ENCODE measurements at regions not wholly inside any gene's neighbourhood (a gene's known extent, or its start where the extent isn't known, plus 50 kb on each side); places are given as distances from the start of the nearest gene placed in this dataset.

DNA sequence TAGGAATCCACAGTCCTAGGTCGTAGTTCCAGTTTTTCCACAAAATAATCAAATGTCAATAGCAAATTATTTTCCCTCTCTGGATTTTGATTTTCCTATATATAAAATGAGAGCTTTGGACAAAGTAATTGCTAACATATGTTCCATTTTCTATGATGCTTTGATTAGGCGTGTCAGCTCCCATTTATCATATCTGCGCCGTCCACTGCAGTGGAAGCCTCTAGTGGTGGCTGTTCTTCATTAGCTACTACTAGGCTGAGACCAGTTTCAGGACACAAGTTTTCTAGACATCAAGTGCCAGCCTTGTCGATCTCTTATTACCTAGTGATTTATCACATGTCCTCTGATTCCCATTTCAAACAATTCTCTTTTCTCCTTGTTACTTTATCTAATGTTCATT, 271.5 kb downstream of the TUSC7 start:
- intact Hi-C loops (cut with DNase I, micrococcal nuclease) = no loop called here
- ATAC-seq (ENCODE audit: poor library complexity) (no peak), DNase-seq (no peak)
- H3K36me3 Mint-ChIP-seq (ENCODE audit: low read depth) = no peaks in the 10 kb centered on the region
- no peak overlapping the region for H3K4me3 Mint-ChIP-seq
- H3K9me3 Mint-ChIP-seq = peaks cover 11% of the 10 kb centered on the region
- no peaks in the 10 kb centered on the region for H3K4me1 Mint-ChIP-seq (ENCODE audit: low read depth)
- CTCF ChIA-PET = no interaction called here
- no peaks in the 10 kb centered on the region for H3K4me1 ChIP-seq (ENCODE audit: insufficient read depth, low read length)
- no peak overlapping the region for H3K27ac Mint-ChIP-seq
- no peaks in the 10 kb centered on the region for H3K9me3 ChIP-seq (ENCODE audit: control insufficient read depth in 1 of 2, insufficient read depth in 1 of 2, low read length in 2 of 2)
- H3K27me3 Mint-ChIP-seq = no peaks in the 10 kb centered on the region
- H3K4me3 ChIP-seq (ENCODE audit: low read length) = no peak overlapping the region
- H3K27me3 ChIP-seq (ENCODE audit: control insufficient read depth in 1 of 2, insufficient read depth in 2 of 2, low read length in 2 of 2) = no peaks in the 10 kb centered on the region
- H3K36me3 ChIP-seq (ENCODE audit: insufficient read depth, low read length) = no peaks in the 10 kb centered on the region
- TF ChIP-seq, protein P1, sequence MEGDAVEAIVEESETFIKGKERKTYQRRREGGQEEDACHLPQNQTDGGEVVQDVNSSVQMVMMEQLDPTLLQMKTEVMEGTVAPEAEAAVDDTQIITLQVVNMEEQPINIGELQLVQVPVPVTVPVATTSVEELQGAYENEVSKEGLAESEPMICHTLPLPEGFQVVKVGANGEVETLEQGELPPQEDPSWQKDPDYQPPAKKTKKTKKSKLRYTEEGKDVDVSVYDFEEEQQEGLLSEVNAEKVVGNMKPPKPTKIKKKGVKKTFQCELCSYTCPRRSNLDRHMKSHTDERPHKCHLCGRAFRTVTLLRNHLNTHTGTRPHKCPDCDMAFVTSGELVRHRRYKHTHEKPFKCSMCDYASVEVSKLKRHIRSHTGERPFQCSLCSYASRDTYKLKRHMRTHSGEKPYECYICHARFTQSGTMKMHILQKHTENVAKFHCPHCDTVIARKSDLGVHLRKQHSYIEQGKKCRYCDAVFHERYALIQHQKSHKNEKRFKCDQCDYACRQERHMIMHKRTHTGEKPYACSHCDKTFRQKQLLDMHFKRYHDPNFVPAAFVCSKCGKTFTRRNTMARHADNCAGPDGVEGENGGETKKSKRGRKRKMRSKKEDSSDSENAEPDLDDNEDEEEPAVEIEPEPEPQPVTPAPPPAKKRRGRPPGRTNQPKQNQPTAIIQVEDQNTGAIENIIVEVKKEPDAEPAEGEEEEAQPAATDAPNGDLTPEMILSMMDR (IDR thresholded peaks at IDR 0.05) = no peak
- H3K27ac ChIP-seq (ENCODE audit: low read depth in 1 of 2, low read length in 2 of 2) = no peak overlapping the region
- POLR2A ChIA-PET = no interaction called here

DNA sequence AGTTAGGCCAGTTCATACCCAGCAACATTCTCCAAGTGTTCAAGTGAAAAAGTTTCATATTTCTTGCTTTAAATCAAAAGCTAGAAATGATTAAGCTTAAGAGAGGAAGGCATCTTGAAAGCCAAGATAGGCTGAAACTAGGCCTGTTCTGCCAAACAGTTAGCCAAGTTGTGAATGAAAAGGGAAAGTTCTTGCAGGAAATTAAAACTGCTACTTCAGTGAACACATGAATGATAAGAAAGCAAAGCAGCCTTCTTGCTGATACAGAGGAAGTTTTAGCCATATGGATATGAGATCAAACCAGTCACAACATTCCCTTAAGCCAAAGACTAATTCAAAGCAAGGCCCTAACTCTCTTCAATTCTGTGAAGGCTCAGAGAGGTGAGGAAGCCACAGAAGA, 274.7 kb downstream of the TUSC7 start:
- ATAC-seq (ENCODE audit: poor library complexity) (no peak), DNase-seq (no peak)
- no peaks in the 10 kb centered on the region for H3K36me3 ChIP-seq (ENCODE audit: insufficient read depth, low read length)
- no peak overlapping the region for H3K27ac ChIP-seq (ENCODE audit: low read depth in 1 of 2, low read length in 2 of 2)
- Mint-ChIP-seq H3K27me3 (no peaks in the 10 kb centered on the region), H3K36me3 (ENCODE audit: low read depth) (no peaks in the 10 kb centered on the region), H3K4me3 (no peak overlapping the region), H3K27ac (no peak overlapping the region), H3K9me3 (peaks cover 9% of the 10 kb centered on the region), H3K4me1 (ENCODE audit: low read depth) (no peaks in the 10 kb centered on the region)
- CTCF ChIA-PET = no interaction called here
- H3K4me3 ChIP-seq (ENCODE audit: low read length) = no peak overlapping the region
- TF ChIP-seq, protein P1 (IDR thresholded peaks at IDR 0.05) = no peak
- H3K9me3 ChIP-seq (ENCODE audit: control insufficient read depth in 1 of 2, insufficient read depth in 1 of 2, low read length in 2 of 2) = no peaks in the 10 kb centered on the region
- intact Hi-C loops (cut with DNase I, micrococcal nuclease) = no loop called here
- H3K4me1 ChIP-seq (ENCODE audit: insufficient read depth, low read length) = no peaks in the 10 kb centered on the region
- no peaks in the 10 kb centered on the region for H3K27me3 ChIP-seq (ENCODE audit: control insufficient read depth in 1 of 2, insufficient read depth in 2 of 2, low read length in 2 of 2)
- POLR2A ChIA-PET = no interaction called here

- intact Hi-C loops (cut with DNase I, micrococcal nuclease) = no loop called here
- DNase-seq (no peak), ATAC-seq (ENCODE audit: poor library complexity) (no peak)
- Histone ChIP-seq H3K27ac (ENCODE audit: low read depth in 1 of 2, low read length in 2 of 2) (no peak overlapping the region), H3K36me3 (ENCODE audit: insufficient read depth, low read length) (no peaks in the 10 kb centered on the region), H3K27me3 (ENCODE audit: control insufficient read depth in 1 of 2, insufficient read depth in 2 of 2, low read length in 2 of 2) (no peaks in the 10 kb centered on the region), H3K4me3 (ENCODE audit: low read length) (no peak overlapping the region), H3K4me1 (ENCODE audit: insufficient read depth, low read length) (no peaks in the 10 kb centered on the region), H3K9me3 (ENCODE audit: control insufficient read depth in 1 of 2, insufficient read depth in 1 of 2, low read length in 2 of 2) (no peaks in the 10 kb centered on the region)
- Mint-ChIP-seq H3K27me3 (no peaks in the 10 kb centered on the region), H3K36me3 (ENCODE audit: low read depth) (no peaks in the 10 kb centered on the region), H3K9me3 (peaks cover 3% of the 10 kb centered on the region), H3K27ac (no peak overlapping the region), H3K4me1 (ENCODE audit: low read depth) (no peaks in the 10 kb centered on the region), H3K4me3 (no peak overlapping the region)
- TF ChIP-seq, protein P1 (IDR thresholded peaks at IDR 0.05) = no peak
- CTCF ChIA-PET = no interaction called here
- POLR2A ChIA-PET = no interaction called here
Measured at GRCh38 chr3:116994351-116994879, 284.8 kb downstream of the TUSC7 start.

Data from CD4-positive, alpha-beta T cell (primary cell).